GM19455 (cell line): ENCODE measurements at regions not wholly inside any gene's neighbourhood (a gene's known extent, or its start where the extent isn't known, plus 50 kb on each side); places are given as distances from the start of the nearest gene placed in this dataset.

Source experiments
- ATAC-seq: cut with Tn5 transposase; IDR thresholded peaks from one replicate; pipeline ENCODE4 v1.9.1; 2021; ENCODE audit not compliant: unreplicated experiment

GRCh38 chr6:51369485-51369884, 550.8 kb downstream of the TFAP2B start:
- no peak for ATAC-seq

- ATAC-seq, result no peak
These were observed 564.2 kb downstream of the TFAP2B start for GRCh38 chr6:51382847-51383246.

- ATAC-seq, result no peak
These were observed 566.1 kb downstream of the TFAP2B start for GRCh38 chr6:51384736-51385135.

GRCh38 chr6:51386347-51386836, 567.7 kb downstream of the TFAP2B start:
- ATAC-seq, result no peak

GRCh38 chr6:51387907-51388306, 569.2 kb downstream of the TFAP2B start:
- ATAC-seq, result no peak

- no peak for ATAC-seq
These were observed 575.4 kb downstream of the TFAP2B start for GRCh38 chr6:51394061-51394460.

GRCh38 chr6:51396583-51396982, 577.9 kb downstream of the TFAP2B start:
- ATAC-seq, result no peak

- no peak for ATAC-seq
These were observed 579.5 kb downstream of the TFAP2B start for GRCh38 chr6:51398064-51398705.

- ATAC-seq, result no peak
These were observed 580.1 kb downstream of the TFAP2B start for GRCh38 chr6:51398793-51399192.

- no peak for ATAC-seq
These were observed 591.8 kb downstream of the TFAP2B start for GRCh38 chr6:51410453-51410852.

- no peak for ATAC-seq
These were observed 592.9 kb downstream of the TFAP2B start for GRCh38 chr6:51411496-51412125.

- ATAC-seq, result no peak
These were observed 595.7 kb downstream of the TFAP2B start for GRCh38 chr6:51414361-51414760.

GRCh38 chr6:51415501-51415900, 596.8 kb downstream of the TFAP2B start:
- ATAC-seq, result no peak

GRCh38 chr6:51429017-51429712, 610.5 kb downstream of the TFAP2B start:
- no peak for ATAC-seq

GRCh38 chr6:51430589-51430988, 611.9 kb downstream of the TFAP2B start:
- ATAC-seq, result no peak

GRCh38 chr6:51432481-51432880, 613.8 kb downstream of the TFAP2B start:
- no peak for ATAC-seq

GRCh38 chr6:51450248-51450957, 631.7 kb downstream of the TFAP2B start:
- ATAC-seq, result no peak

GRCh38 chr6:51450958-51451357, 632.3 kb downstream of the TFAP2B start:
- no peak for ATAC-seq

GRCh38 chr6:51456282-51456681, 631.1 kb downstream of the PKHD1 start:
- ATAC-seq, result no peak

- ATAC-seq, result peak; percentile 86
These were observed 627.5 kb downstream of the PKHD1 start for GRCh38 chr6:51459958-51460357.

- no peak for ATAC-seq
These were observed 624.5 kb downstream of the PKHD1 start for GRCh38 chr6:51462896-51463295.
